ENCODE measurements at regions not wholly inside any gene's neighbourhood (a gene's known extent, or its start where the extent isn't known, plus 50 kb on each side); places are given as distances from the start of the nearest gene placed in this dataset.

DNA sequence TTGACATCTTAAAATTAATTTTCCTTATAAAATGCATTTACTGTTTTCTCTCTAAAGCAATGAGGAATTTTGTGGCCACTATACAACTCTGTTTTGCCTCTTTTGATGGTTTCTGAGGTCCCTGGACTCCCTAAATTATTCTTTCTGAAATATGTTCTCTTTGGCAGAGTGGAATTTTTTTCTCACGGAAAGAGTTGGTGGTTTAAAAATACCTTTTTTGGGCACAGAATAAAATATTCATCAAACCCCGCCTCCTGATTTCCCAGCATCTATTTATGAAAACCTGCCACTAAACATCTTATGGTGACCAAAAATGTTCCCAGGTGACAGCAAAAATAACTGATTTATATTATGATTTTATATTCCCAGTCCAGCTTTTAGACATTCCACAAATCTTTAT, 165.3 kb upstream of the SYT6 start:
- WGBS, 2 donors: 86 to 95% methylated on average over 2 of the region's 2 CpGs
- intact Hi-C loops (cut with DNase I): no loop called here

DNA sequence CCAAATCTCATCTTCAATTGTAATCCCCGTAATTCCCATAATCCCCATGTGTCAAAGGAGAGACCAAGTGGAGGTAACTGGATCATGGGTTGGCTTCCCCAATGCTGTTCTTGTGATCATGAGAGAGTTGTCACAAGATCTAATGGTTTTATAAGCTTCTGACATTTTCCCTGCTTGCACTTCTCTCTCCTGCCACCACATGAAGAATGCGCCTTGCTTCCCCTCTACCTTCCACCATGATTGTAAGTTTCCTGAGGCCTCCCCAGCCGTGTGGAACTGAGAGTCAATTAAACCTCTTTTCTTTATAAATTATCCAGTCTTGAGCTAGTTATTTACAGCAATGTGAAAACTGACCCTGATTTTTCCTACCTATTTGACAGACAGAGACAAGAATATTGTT, 162.5 kb upstream of the SYT6 start:
- H3K27me3 ChIP-seq: no peaks in the 10 kb centered on the region
- no peak for TF ChIP-seq POLR2AphosphoS5 (IDR thresholded peaks at IDR 0.05)
- TF ChIP-seq POLR2A (IDR thresholded peaks at IDR 0.05): no peak
- TF ChIP-seq EP300 (IDR thresholded peaks at IDR 0.05): no peak
- TF ChIP-seq, protein P1, sequence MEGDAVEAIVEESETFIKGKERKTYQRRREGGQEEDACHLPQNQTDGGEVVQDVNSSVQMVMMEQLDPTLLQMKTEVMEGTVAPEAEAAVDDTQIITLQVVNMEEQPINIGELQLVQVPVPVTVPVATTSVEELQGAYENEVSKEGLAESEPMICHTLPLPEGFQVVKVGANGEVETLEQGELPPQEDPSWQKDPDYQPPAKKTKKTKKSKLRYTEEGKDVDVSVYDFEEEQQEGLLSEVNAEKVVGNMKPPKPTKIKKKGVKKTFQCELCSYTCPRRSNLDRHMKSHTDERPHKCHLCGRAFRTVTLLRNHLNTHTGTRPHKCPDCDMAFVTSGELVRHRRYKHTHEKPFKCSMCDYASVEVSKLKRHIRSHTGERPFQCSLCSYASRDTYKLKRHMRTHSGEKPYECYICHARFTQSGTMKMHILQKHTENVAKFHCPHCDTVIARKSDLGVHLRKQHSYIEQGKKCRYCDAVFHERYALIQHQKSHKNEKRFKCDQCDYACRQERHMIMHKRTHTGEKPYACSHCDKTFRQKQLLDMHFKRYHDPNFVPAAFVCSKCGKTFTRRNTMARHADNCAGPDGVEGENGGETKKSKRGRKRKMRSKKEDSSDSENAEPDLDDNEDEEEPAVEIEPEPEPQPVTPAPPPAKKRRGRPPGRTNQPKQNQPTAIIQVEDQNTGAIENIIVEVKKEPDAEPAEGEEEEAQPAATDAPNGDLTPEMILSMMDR (IDR thresholded peaks at IDR 0.05): no peak
- no peak for DNase-seq
- intact Hi-C loops (cut with DNase I): no loop called here
- H3K36me3 ChIP-seq: no peaks in the 10 kb centered on the region
- H3K4me3 ChIP-seq: no peak overlapping the region
- H3K27ac ChIP-seq: no peak overlapping the region
- peaks cover 0 to 2% (median 0%) of the 10 kb centered on the region in 4 donors for H3K4me1 ChIP-seq
- H3K9me3 ChIP-seq: no peaks in the 10 kb centered on the region
- 87% methylated on average over 3 of the region's 3 CpGs for WGBS, 2 donors

More for the DNA sequence above, 165.3 kb upstream of the SYT6 start:
- H3K36me3 ChIP-seq: no peaks in the 10 kb centered on the region
- no peak overlapping the region for H3K4me3 ChIP-seq
- H3K9me3 ChIP-seq: no peaks in the 10 kb centered on the region
- TF ChIP-seq POLR2AphosphoS5 (IDR thresholded peaks at IDR 0.05) (no peak), POLR2A (IDR thresholded peaks at IDR 0.05) (no peak), EP300 (IDR thresholded peaks at IDR 0.05) (no peak)
- TF ChIP-seq, protein P1 (IDR thresholded peaks at IDR 0.05): no peak
- no peaks in the 10 kb centered on the region for H3K27me3 ChIP-seq
- no peak for DNase-seq
- H3K4me1 ChIP-seq: no peaks in the 10 kb centered on the region
- H3K27ac ChIP-seq: no peak overlapping the region

DNA sequence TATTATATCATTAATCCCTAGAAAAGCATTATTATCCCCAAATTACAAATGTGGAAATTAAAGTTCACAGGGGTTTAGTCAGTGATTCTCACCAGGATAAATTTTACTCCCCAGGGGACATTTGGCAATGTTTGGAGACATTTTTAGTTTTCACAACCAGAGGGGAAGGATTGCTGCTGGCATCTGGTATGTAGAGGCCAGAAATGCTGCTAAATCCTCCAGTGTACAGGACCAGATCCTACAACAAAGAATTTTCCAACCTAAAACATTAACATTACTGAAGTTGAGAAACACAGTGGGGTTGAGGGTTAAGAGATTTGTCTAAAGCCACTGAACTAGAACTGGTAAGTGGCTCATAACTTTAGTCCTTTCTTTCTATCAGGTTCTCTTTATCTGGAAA, 162.0 kb upstream of the SYT6 start:
- TF ChIP-seq POLR2A (IDR thresholded peaks at IDR 0.05): no peak
- no peak for TF ChIP-seq EP300 (IDR thresholded peaks at IDR 0.05)
- no peak for TF ChIP-seq POLR2AphosphoS5 (IDR thresholded peaks at IDR 0.05)
- TF ChIP-seq, protein P1 (IDR thresholded peaks at IDR 0.05): no peak
- Histone ChIP-seq H3K27me3 (no peaks in the 10 kb centered on the region), H3K27ac (no peak overlapping the region), H3K36me3 (no peaks in the 10 kb centered on the region), H3K4me3 (no peak overlapping the region), H3K9me3 (no peaks in the 10 kb centered on the region), H3K4me1 (peaks cover 0 to 8% (median 5%) of the 10 kb centered on the region in 4 donors)
- no peak for DNase-seq
- intact Hi-C loops (cut with DNase I): no loop called here

DNA sequence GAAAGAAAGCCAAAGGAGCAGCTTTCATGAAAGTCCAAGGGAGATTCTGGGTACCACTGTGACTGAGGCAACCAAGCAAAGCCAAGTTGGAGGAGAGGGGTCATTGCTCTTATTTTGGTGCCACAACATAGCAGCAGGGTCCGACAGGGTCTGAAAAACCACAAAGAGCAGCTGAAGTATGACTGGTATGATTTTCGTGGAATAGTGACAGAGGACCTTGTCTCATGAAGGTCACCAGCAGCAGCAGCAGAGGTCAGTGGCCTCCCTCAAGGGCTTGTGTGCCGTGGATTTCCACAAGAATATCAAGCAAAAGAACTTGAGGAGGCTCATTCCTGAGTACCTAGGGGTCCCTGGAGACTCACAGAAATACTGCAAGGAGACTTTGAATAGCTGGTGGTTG, 160.9 kb upstream of the SYT6 start:
- no peaks in the 10 kb centered on the region for H3K27me3 ChIP-seq
- DNase-seq: no peak
- H3K4me3 ChIP-seq: no peak overlapping the region
- no peaks in the 10 kb centered on the region for H3K36me3 ChIP-seq
- TF ChIP-seq, protein P1 (IDR thresholded peaks at IDR 0.05): no peak
- TF ChIP-seq POLR2AphosphoS5 (IDR thresholded peaks at IDR 0.05) (no peak), EP300 (IDR thresholded peaks at IDR 0.05) (no peak), POLR2A (IDR thresholded peaks at IDR 0.05) (no peak)
- WGBS, 2 donors: 82 to 85% methylated on average over 3 of the region's 3 CpGs
- intact Hi-C loops (cut with DNase I): no loop called here
- no peak overlapping the region for H3K27ac ChIP-seq
- H3K4me1 ChIP-seq: peaks cover 0 to 8% (median 6%) of the 10 kb centered on the region in 4 donors
- H3K9me3 ChIP-seq: no peaks in the 10 kb centered on the region

DNA sequence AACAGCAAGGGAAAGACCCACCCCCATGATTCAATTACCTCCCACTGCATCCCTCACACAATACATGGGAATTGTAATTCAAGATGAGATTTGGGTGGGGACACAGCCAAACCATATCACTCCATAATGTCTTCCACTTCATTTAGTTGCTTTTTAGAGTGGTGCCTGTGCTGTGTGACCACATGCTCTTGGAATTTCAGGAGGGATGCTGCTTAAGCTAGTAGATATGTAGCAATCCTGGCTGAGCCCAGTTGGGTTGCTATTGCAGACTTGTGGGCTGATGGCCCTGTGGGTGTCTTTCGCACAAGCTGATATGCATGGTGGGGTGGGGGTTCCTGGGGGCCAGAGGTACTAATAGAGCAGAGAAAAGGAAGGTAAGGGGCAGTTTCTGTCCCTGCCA, 160.4 kb upstream of the SYT6 start:
- intact Hi-C loops (cut with DNase I): no loop called here
- no peak for DNase-seq
- Histone ChIP-seq H3K9me3 (no peaks in the 10 kb centered on the region), H3K36me3 (no peaks in the 10 kb centered on the region), H3K4me1 (peaks cover 0 to 8% (median 6%) of the 10 kb centered on the region in 4 donors), H3K4me3 (no peak overlapping the region), H3K27ac (no peak overlapping the region), H3K27me3 (no peaks in the 10 kb centered on the region)
- WGBS, 2 donors: 98 to 100% methylated on average over 1 of the region's 1 CpG
- TF ChIP-seq EP300 (IDR thresholded peaks at IDR 0.05) (no peak), POLR2AphosphoS5 (IDR thresholded peaks at IDR 0.05) (no peak), POLR2A (IDR thresholded peaks at IDR 0.05) (no peak)
- TF ChIP-seq, protein P1 (IDR thresholded peaks at IDR 0.05): no peak

Measured in sigmoid colon (tissue), 6 donors.